H7 (cell line): ENCODE measurements at regions not wholly inside any gene's neighbourhood (a gene's known extent, or its start where the extent isn't known, plus 50 kb on each side); places are given as distances from the start of the nearest gene placed in this dataset.
"Not testable (repeated sequence)": the region's sequence is repeated elsewhere in the genome, so short reads cannot be mapped to it uniquely, and the experiment has no call there.

Experiments used
- DNase-seq: peaks from one replicate; pipeline ENCODE4 v3.0.0; 2012
- H3K27me3 ChIP-seq: 2 replicates; pipeline ENCODE4 v1.6.0; 2011; ENCODE audit warnings: mild to moderate bottlenecking, low read length; ENCODE audit not compliant: control insufficient read depth, insufficient read depth
- H3K36me3 ChIP-seq: replicated peaks from 2 replicates; pipeline ENCODE4 v1.5.1; 2011; ENCODE audit warnings: low read length; ENCODE audit not compliant: control insufficient read depth, insufficient read depth
- H3K4me3 ChIP-seq: 2 replicates; pipeline ENCODE4 v1.5.1; 2011; ENCODE audit warnings: low read depth, mild to moderate bottlenecking, control low read depth, low read length, moderate library complexity; ENCODE audit not compliant: insufficient read depth

DNA sequence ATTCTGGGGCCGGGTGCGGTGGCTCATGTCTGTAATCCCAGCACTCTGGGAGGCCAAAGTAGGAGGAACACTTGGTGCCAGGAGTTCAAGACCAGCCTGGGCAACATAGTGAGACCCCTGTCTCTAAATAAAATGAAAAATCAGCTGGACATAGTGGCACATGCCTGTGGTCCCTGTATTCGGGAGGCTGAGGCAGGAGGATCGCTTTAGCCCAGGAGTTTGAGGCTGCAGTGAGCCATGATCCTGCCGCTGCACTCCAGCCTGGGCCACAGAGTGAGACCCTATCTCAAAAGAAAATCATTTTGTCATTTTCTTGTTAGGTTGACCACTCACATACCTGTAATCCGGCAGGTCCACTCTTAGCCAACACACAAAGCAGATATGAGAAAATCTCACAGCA is 63.6 kb upstream of the IQSEC1 start:
- DNase-seq, H3K36me3 ChIP-seq, H3K4me3 ChIP-seq, H3K27me3 ChIP-seq: not testable (repeated sequence)

DNA sequence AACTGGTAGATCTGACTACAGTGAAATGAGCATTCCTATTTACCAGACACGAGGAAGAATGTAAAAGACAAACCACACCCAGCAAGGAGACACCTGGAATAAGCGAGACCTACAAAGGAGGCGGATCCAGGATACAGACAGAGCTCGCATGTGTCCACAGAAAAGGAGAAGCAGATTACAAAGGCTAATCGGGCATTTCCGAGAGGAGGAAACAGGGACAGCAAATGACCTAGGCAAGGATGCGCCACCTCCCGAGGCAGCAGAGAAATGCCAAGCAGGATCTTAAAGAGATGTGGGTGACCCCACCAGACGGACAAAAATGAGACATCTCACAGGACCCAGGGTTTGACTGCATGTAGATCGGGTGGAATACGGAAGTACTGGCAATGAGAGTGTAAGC is 63.2 kb upstream of the IQSEC1 start:
- H3K27me3 ChIP-seq, result no peaks in the 10 kb centered on the region; the same call in 1 of the 2 replicates
- no peaks in the 10 kb centered on the region for H3K36me3 ChIP-seq
- DNase-seq, result no peak
- no peak overlapping the region for H3K4me3 ChIP-seq

DNA sequence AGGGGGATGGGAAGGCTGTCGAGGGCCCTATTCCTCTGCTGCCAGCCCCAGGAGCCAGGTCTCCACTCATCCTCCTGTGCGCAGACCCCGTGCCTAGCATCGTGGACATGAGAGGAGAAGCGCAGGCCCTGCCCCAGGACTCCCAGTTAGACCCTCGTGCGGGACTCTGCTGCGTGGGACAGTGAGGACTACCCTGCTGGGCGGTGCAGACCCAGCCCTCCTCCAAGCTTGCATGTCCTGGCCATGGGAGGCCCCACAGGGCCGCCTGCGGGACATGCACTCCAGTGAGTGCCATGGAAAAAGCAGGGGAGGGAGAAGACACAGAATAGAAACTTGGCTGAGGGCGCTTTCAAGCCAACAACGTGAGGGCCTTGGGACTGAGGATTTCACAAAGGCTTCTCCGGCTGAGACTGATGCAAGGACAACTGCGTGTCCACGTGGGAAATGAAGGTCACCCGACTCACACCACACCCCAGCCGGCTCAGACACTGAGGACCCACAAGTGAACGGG is 62.6 kb upstream of the IQSEC1 start:
- Histone ChIP-seq H3K4me3 (no peak overlapping the region), H3K36me3 (no peaks in the 10 kb centered on the region), H3K27me3 (no peaks in the 10 kb centered on the region; the same call in 1 of the 2 replicates)
- DNase-seq, result no peak

DNA sequence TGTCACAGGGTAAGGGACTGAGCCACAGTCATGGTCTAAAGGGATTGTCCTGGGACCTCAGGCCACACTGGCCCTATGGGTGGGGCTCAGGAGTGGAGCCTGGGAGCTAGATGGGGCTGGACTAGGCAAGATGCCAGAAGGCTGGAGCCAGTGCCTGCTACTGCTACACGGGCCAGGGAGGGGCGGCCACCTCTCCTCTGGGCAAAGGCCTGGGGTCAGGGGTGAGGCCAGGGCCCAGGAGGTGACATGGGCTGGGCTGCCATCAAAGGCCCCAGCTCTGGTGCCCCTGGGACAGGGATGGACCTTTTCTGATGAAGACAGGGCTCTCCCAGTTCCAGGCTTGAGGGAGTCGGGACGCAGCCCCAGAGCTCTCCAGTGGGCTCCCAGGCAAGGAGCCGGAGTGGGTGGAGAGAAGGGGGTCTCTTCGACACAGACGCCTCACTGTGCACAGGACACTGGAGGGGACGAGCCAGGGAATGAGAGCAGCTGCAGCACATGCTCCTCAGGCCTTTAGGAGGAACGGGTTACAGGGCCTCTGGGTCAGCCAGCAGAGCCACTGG is 62.1 kb upstream of the IQSEC1 start:
- Histone ChIP-seq H3K27me3 (no peaks in the 10 kb centered on the region), H3K36me3 (no peaks in the 10 kb centered on the region), H3K4me3 (no peak overlapping the region)
- no peak for DNase-seq

DNA sequence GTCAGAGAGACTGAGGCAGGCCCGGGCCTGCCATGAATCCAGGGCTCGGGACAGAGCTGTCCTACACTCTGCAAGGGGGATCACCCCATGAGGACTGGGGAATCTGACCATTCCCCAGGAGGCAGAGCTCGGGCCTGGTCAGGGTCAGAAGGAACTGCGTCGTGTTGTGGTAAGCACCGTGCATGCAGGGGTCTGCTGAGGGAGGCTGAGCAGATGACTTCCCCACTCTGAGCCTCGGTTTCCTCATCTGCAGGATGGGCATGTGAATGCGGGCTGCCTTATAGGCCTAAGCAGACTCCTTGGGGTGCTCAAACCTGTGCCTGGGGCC is 61.6 kb upstream of the IQSEC1 start:
- H3K36me3 ChIP-seq, result no peaks in the 10 kb centered on the region
- no peak for DNase-seq
- no peaks in the 10 kb centered on the region for H3K27me3 ChIP-seq
- H3K4me3 ChIP-seq, result no peak overlapping the region

DNA sequence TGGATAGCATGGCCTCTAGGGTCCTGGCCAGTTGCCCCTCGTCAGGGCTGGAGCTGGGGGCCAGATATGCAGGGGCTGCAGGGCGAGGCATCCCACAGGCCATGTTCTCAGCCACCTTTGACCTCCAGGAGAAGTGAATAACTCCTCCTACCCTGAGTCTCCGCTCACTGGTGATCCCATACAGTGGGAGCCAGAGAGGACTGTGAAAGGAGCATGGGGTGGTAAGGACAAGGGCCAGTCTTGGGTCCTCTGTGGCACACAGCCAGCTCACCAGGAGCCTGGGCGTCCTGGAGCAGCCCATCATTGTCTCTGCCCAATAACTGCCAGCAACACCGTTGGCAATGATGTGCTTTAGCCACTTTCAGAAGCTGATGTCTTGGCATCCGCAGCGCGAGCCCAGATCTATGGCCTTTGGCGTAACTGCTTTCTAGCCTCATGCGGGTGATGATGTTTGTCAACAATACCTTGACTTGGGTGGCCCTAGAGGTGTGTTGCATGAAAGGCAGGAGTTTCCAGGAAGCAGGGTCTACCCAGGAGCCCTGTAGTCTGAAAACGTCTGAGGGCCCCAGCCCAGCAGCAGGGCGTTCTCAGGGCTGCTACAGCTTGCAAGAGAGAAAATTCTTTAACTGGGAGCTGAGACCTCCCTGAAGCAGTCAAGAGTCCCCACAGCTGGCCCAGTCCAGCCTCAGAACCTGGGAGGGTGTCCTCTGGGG is 61.1 kb upstream of the IQSEC1 start:
- no peaks in the 10 kb centered on the region for H3K27me3 ChIP-seq

DNA sequence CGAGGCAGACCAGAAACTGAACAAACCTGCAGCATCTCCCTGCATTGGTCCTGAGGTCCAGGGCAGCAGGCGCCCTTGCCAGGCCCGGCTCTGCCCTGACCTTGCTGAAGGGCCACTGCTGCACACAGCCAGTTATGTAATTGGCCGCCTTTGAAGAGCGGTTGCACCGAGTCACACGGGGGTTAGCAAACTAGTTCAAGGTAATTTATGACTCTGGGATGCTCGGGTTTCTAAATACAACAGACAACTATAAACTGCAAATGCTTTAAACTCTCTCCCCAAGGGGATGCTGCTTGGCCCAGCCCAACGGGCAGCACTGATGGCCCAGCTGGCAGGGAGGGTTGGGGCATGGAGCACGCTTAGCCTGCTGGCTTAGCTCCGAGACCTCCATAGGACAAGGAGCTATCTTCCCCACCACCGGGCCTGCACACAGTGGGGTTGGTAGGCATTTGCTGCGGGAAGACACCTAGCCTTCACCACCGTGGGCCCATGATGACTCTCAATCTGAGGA is 60.3 kb upstream of the IQSEC1 start:
- Histone ChIP-seq H3K4me3 (no peak overlapping the region), H3K36me3 (no peaks in the 10 kb centered on the region), H3K27me3 (no peaks in the 10 kb centered on the region)
- no peak for DNase-seq

More for the DNA sequence above, 61.1 kb upstream of the IQSEC1 start:
- Histone ChIP-seq H3K4me3 (no peak overlapping the region), H3K36me3 (no peaks in the 10 kb centered on the region)
- no peak for DNase-seq

DNA sequence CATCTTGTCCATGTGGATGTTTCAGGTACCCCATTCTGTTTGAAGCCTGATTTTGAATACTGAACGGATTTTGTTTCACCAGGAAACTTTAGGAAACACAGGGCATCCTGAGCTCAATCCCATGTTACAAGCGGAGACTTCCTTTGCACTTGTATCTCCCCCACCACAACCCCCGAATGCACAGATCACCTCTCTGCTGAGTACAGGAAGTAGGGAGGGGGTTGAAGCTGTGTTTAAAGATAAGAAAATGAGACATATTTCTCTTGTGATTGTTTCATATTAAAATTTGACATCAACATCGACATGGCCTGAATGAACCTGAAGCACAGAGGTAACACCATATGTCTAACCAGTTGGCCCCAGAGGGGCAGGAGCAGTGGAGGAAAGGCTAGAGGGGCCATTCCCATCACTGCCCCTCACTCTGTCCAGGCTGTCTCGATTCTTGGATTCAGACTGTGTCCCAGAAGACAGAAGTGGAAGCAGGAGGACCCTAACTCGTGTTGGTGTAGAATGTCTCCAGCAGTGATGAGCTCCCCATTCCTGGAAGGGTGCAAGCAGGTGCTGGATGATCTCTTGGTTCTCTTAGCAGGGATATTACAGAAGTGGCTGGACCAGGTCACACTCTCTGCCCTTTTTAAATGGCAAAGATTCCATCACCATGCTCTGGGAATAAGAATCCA is 59.6 kb upstream of the IQSEC1 start:
- H3K27me3 ChIP-seq, result no peaks in the 10 kb centered on the region
- DNase-seq, result no peak
- H3K36me3 ChIP-seq, result no peaks in the 10 kb centered on the region
- no peak overlapping the region for H3K4me3 ChIP-seq

DNA sequence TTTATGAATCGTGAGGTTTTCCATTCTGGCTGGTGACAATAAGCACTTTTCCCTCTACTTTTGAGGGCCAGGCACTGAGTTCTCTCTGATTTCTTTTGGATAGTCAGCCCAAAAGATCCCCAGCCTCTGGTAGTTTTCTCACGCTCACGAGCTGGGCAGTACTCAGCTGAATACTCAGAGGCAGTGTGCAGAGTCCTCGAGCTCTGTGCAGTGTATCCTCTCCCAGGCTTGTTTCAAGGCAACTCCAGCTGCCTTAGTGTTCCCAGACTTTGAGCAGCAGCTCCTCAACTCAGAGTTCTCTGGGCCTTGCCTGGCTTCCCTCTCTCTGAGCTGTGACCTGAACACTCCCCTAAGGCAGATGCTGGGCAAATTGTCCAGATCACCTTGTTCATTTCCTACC is 59.1 kb upstream of the IQSEC1 start:
- no peak for DNase-seq
- no peaks in the 10 kb centered on the region for H3K36me3 ChIP-seq
- no peak overlapping the region for H3K4me3 ChIP-seq
- H3K27me3 ChIP-seq, result no peaks in the 10 kb centered on the region

DNA sequence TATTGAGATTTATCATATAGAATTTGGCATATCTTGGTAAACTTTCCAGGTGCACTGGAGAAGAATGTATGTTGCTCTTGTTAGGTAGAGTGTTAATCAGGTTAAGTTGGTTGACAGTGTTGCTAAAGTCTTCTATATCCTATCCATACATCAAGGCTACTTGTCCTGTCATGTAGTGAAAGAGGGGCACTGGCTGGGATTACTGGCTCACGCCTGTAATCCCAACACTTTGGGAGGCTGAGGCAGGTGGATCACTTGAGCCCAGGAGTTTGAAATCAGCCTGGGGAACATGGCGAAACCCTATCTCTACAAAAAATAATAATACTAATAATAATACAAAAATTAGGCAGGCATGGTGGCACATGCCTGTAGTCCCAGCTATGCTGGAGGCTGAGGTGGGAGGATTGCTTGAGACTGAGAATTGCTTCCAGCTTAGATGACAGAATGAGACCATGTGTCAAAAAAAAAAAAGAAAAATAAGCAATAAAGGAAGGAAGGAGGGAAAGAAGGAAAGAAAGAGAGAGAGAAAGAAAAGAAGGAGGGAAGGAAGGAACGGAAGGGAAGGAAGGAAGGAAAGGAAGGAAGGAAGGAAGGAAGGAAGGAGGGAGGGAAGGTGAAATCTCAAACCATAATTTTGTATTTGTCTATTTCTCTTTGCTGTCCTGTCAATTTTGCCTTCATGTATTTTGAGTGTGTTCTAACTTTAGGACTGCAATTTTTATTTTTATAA is 57.4 kb upstream of the IQSEC1 start:
- H3K36me3 ChIP-seq, result no peaks in the 10 kb centered on the region
- DNase-seq, result no peak
- H3K27me3 ChIP-seq, result no peaks in the 10 kb centered on the region
- H3K4me3 ChIP-seq, result no peak overlapping the region

DNA sequence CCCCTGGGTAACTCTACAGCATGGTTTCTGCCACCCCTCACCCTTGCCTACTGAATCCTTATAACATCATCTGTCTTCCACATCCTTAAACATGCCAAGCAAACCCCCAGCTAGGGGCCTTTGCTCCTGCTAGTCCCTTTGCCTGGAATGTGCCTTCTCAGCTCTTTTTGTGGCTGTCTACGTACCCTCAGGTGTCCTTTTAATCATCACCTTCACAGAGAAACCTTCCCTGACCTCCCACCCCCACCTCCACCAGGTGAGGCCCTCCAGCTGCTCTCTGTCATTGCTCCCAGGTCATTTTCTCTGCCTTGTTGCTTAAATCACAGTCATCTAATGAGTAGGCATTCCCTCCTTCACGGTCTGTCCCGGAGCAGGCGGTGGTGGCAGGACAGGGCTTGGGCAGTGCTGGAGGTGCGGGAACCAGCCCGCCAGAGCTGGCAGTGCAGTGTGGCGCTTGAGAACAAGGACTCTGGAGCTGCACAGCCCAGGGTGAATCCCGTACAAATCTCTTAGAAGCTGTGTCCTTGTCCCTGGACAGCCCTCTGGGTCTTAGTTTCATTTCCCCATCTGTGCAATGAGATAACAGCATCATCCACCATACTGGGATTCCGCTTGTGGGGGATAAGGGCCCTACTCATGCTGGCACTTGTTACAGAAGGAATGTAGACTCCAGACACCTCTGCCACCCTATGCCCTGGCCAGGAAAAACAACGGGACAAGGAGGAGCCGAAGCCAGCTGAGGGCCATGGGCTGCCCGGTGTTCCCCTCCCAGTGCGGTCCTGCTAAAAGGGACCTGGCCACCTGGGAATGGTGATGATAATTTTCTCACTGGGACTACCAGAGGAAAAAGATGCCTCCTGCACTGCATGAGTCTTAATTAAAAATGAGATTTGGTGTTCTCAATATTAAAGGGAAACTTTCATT is 52.1 kb upstream of the IQSEC1 start:
- no peak for DNase-seq
- H3K4me3 ChIP-seq, result no peak overlapping the region
- H3K36me3 ChIP-seq, result no peaks in the 10 kb centered on the region
- H3K27me3 ChIP-seq, result no peaks in the 10 kb centered on the region

DNA sequence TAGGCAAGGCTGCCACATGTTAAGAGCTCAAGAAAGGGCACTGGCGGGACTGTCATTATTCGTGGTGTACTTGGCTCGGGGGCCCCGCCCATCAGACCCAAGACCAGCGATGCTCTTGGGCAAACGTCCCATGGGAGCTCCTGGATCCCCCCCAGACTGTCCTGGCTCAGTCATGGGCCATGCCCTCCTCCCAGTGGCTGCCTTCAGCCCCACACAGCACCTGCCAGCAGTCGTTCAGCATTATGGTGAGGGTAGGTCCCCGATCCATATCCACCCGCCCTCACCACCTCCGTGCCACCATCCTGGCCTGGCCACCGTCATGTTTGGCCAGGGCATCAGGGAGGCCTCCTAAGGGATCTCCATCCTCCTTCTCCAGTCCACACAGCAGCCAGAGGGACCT is 51.4 kb upstream of the IQSEC1 start:
- no peak for DNase-seq
- Histone ChIP-seq H3K27me3 (no peaks in the 10 kb centered on the region), H3K4me3 (no peak overlapping the region), H3K36me3 (no peaks in the 10 kb centered on the region)

DNA sequence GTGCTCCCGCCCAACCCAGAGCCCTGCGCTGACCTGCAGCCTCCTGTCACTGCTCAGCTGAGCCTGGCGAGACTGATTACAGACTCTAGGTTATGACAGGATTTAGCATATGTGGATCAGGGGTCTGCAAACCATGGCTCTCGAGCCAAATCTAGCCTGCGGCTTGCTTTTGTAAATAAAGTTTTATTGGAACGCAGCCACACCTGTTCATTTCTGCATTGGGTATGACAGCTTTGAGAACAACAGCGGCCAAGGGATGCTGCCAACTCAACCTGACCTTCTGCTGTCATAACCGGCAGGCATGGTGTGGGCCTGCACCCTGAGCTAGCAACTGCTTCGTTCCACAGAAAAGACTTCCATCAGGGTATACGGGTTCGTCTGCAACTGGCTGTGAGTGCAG is 50.5 kb upstream of the IQSEC1 start:
- no peaks in the 10 kb centered on the region for H3K27me3 ChIP-seq
- no peak for DNase-seq
- H3K4me3 ChIP-seq, result no peak overlapping the region
- no peaks in the 10 kb centered on the region for H3K36me3 ChIP-seq
